ENCODE measurements at regions not wholly inside any gene's neighbourhood (a gene's known extent, or its start where the extent isn't known, plus 50 kb on each side); places are given as distances from the start of the nearest gene placed in this dataset.

DNA sequence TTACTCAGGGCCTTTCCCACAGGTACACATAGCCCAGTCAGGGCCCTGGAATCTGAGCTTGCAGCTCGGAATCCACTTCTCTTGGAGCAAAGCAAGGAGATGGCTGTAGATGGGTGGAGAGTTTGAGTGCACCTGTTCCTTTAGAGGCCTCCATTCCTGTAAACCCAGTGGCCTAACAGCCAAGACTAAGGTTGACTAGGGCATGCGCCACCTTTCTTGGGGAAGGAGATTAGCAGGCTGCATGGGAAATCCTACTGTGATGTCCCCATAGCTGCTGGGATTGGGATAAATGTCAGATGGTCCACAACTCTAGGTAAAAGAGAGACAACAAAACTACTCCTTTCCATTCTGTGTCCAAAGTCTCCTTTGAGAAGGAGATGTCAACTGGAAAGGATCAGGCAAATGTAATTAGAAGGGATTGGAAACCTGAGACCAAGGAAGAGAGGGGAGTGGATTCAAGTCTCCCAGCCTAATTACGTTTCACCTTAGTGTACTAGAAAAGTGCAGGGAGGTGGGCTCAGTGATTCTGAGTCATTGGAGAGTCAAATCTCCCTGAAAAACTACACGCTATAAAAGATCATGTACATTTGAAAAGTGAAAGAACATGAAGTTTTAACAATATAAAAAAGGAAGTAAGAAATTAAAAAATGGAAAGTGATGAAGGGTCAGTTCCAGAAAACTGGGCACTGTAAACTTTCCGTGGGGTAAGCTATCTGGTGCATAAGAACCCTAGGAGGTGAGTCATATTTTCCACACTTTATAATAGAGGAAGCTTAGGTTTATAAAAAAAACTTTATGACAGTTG lies 104.2 kb downstream of the SEC61B start:
- TF ChIP-seq, protein P1, sequence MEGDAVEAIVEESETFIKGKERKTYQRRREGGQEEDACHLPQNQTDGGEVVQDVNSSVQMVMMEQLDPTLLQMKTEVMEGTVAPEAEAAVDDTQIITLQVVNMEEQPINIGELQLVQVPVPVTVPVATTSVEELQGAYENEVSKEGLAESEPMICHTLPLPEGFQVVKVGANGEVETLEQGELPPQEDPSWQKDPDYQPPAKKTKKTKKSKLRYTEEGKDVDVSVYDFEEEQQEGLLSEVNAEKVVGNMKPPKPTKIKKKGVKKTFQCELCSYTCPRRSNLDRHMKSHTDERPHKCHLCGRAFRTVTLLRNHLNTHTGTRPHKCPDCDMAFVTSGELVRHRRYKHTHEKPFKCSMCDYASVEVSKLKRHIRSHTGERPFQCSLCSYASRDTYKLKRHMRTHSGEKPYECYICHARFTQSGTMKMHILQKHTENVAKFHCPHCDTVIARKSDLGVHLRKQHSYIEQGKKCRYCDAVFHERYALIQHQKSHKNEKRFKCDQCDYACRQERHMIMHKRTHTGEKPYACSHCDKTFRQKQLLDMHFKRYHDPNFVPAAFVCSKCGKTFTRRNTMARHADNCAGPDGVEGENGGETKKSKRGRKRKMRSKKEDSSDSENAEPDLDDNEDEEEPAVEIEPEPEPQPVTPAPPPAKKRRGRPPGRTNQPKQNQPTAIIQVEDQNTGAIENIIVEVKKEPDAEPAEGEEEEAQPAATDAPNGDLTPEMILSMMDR (IDR thresholded peaks at IDR 0.05; ENCODE audit: low read length): no peak
- no peak for TF ChIP-seq EZH2 (IDR thresholded peaks at IDR 0.05; ENCODE audit: borderline replicate concordance, low read length)
